ENCODE measurements at regions not wholly inside any gene's neighbourhood (a gene's known extent, or its start where the extent isn't known, plus 50 kb on each side); places are given as distances from the start of the nearest gene placed in this dataset.

GRCh38 chr1:209527372-209527771 is 56.1 kb upstream of the CAMK1G start:
- 87 to 92% methylated on average over 2 of the region's 2 CpGs for WGBS, 2 donors
- DNase-seq: no peak

GRCh38 chr1:209527993-209528717 is 55.4 kb upstream of the CAMK1G start:
- Histone ChIP-seq H3K9me3 (no peaks in the 10 kb centered on the region), H3K27ac (peak overlapping the region in 1 of 4 donors; percentile 32), H3K27me3 (no peaks in the 10 kb centered on the region), H3K4me1 (peaks cover 0 to 11% (median 6%) of the 10 kb centered on the region in 3 donors), H3K36me3 (no peaks in the 10 kb centered on the region), H3K4me3 (no peak overlapping the region)
- TF ChIP-seq CTCF (IDR thresholded peaks at IDR 0.05): no peak
- ATAC-seq: peak; percentile 87 to 97 (median 94)
- FAIRE-seq: no peak
- WGBS, 2 donors: 19 to 20% methylated on average over 9 of the region's 9 CpGs
- intact Hi-C loops (cut with DNase I): no loop called here
- peak in 3 of 6 donors; percentile 30 to 43 (median 35) for DNase-seq

More at GRCh38 chr1:209527372-209527771, 56.1 kb upstream of the CAMK1G start:
- no peak overlapping the region for H3K4me3 ChIP-seq
- H3K4me1 ChIP-seq: peaks cover 0 to 11% (median 6%) of the 10 kb centered on the region in 3 donors
- no peak for FAIRE-seq
- no peaks in the 10 kb centered on the region for H3K27me3 ChIP-seq
- peak overlapping the region in 1 of 4 donors; percentile 32 for H3K27ac ChIP-seq
- ATAC-seq: no peak
- no peaks in the 10 kb centered on the region for H3K9me3 ChIP-seq
- no peaks in the 10 kb centered on the region for H3K36me3 ChIP-seq
- no peak for TF ChIP-seq CTCF (IDR thresholded peaks at IDR 0.05)
- intact Hi-C loops (cut with DNase I): no loop called here

GRCh38 chr1:209529233-209529632 is 54.3 kb upstream of the CAMK1G start:
- DNase-seq: no peak
- Histone ChIP-seq H3K27me3 (no peaks in the 10 kb centered on the region), H3K4me3 (no peak overlapping the region), H3K27ac (no peak overlapping the region), H3K9me3 (no peaks in the 10 kb centered on the region), H3K4me1 (peaks cover 0 to 11% (median 6%) of the 10 kb centered on the region in 3 donors), H3K36me3 (no peaks in the 10 kb centered on the region)
- TF ChIP-seq CTCF (IDR thresholded peaks at IDR 0.05): no peak
- ATAC-seq: no peak
- 69 to 77% methylated on average over 3 of the region's 3 CpGs for WGBS, 2 donors
- intact Hi-C loops (cut with DNase I): no loop called here
- no peak for FAIRE-seq

GRCh38 chr1:209531006-209531405 is 52.5 kb upstream of the CAMK1G start:
- peaks cover 0 to 11% (median 6%) of the 10 kb centered on the region in 3 donors for H3K4me1 ChIP-seq
- DNase-seq (no peak), FAIRE-seq (no peak), ATAC-seq (no peak)
- WGBS, 2 donors: 80 to 94% methylated on average over 4 of the region's 4 CpGs
- H3K27ac ChIP-seq: no peak overlapping the region
- peaks cover 0 to 4% (median 0%) of the 10 kb centered on the region in 4 donors for H3K27me3 ChIP-seq
- H3K4me3 ChIP-seq: no peak overlapping the region
- intact Hi-C loops (cut with DNase I): no loop called here
- H3K36me3 ChIP-seq: no peaks in the 10 kb centered on the region
- TF ChIP-seq CTCF (IDR thresholded peaks at IDR 0.05): no peak
- no peaks in the 10 kb centered on the region for H3K9me3 ChIP-seq

- Histone ChIP-seq H3K27me3 (peaks cover 0 to 4% (median 0%) of the 10 kb centered on the region in 4 donors), H3K4me1 (peaks cover 0 to 11% (median 6%) of the 10 kb centered on the region in 3 donors), H3K36me3 (no peaks in the 10 kb centered on the region), H3K4me3 (no peak overlapping the region), H3K9me3 (no peaks in the 10 kb centered on the region), H3K27ac (no peak overlapping the region)
- DNase-seq (no peak), ATAC-seq (no peak), FAIRE-seq (no peak)
- WGBS, 2 donors: 81 to 87% methylated on average over 4 of the region's 4 CpGs
- TF ChIP-seq CTCF (IDR thresholded peaks at IDR 0.05): no peak
- intact Hi-C loops (cut with DNase I): no loop called here
These were observed 52.0 kb upstream of the CAMK1G start for GRCh38 chr1:209531549-209531948.
